ENCODE measurements at regions not wholly inside any gene's neighbourhood (a gene's known extent, or its start where the extent isn't known, plus 50 kb on each side); places are given as distances from the start of the nearest gene placed in this dataset.
A peak's percentile ranks its signal among the peaks of the same experiment; 100 is the strongest.

DNA sequence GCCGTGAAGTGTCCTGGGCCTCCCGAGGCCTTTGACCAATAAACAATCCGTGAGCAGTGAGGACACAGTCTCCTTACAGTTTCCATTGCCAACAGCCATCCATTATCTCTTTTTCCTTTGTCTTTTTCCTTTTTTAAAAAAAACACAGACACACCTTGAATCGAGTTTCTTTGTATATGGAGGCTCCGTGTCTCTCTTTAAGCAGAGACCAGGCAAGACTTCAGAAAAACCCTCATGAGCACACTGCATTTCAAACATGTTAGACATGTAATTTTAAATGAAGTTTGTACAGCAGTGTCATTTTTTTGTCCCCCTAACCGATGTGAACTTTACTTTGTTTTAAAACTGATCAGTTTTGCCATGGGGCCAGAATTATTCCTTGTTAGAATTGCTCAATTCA lies 111.1 kb downstream of the SPTSSA start:
- DNase-seq (ENCODE audit: low spot score): no peak

DNA sequence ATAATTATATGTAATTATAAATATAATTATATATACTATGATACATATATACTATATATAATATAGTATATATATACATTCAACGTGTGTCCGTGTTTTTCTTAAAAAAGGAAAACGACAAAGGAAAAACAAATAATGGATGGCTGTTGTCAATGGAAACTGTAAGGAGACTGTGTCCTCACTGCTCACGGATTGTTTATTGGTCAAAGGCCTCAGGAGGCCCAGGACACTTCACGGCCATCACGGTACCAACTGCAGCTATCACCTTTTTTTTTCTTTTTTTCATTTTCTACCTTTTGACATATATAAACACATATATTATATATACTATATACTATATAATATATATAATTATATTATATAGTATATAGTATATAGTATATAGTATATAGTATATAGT lies 113.4 kb downstream of the SPTSSA start:
- no peak for DNase-seq (ENCODE audit: low spot score)

DNA sequence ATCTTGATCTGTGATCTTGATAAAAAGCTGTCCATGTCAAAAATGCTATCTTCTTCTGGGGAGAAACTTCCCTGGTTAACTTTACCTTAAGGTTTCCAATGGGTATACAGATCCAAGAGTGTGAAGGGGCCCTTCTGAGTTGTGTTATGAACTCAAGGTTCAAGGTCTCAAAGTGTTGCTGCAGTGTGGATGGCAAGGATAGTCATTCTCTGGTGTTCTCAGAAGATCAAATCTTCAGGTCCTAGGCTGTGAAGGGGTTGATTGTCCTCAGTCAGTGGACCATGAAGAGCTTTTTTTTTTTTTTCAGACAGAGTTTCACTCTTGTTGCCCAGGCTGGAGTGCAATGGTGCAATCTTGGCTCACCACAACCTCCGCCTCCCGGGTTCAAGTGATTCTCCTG lies 114.4 kb downstream of the SPTSSA start:
- DNase-seq (ENCODE audit: low spot score): no peak

DNA sequence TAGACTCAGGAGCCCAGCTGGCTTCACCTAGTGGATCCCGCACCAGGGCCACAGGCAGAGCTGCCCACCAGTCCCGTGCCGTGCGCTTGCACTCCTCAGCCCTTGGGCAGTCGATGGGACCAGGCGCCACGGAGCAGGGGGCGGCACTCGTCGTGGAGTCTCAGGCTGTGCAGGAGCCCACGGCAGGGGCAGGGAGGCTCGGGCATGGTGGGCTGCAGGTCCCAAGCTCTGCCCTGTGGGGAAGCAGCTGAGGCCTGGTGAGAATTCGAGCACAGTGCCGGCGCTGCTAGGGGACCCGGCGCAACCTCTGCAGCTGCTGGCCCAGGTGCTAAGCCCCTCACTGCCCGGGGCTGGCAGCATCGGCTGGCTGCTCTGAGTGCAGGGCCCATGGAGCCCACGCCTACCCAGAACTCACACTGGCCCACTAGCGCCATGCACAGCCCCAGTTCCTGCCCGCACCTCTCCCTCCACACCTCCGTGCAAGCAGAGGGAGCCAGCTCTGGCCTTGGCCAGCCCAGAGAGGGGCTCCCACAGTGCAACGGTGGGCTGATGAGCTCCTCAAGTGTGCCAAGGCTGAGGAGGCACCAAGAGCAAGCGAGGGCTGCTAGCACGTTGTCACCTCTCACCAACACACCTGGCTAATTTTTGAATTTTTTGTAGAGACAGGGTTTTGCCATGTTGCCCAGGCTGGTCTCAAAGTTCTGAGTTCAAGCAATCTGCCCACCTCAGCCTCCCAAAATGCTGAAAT lies 116.1 kb downstream of the SPTSSA start:
- DNase-seq (ENCODE audit: low spot score): no peak

DNA sequence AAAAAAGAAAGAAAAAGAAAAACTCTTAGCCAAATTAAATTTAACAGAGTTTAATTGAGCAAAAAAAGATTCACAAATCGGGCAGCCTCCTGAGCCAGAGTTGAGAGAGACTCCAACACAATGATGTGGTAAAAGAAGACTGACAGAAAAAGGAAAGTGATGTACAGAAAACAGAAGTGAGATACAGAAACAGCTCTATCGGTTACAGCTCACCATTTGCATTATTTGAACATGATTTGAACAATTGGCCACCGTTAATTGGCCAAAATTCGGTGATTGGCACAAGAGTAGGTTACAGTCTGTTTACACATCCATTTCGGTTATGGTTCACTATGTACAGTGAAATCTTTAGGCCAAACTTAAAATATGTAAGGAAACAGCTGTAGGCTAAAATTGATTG lies 117.7 kb downstream of the SPTSSA start:
- DNase-seq (ENCODE audit: low spot score): no peak

DNA sequence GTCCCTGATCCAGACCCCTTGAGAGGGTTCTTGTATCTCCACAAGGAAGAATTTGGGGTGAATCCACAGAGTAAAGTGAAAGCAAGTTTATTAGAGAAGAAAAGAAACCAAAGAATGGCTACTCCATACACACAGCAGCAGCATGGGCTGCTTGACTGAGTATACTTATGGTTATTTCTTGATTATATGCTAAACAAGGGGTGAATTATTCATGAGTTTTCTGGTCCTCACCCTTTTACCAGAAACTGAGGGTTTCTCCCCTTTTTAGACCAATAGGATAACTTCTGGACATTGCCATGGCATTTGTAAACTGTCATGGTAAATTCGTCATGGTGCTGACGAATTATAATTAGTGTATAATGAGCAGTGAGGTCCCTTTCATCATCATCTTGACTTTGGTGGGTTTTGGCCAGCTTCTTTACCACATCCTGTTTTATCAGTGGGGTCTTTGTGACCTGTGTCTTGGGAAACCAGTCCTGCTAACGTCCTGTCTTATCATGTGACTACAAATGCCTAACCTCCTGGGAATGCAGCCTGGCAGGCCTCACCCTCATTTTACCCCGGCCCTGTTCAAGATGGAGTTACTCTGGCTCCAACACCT lies 121.9 kb downstream of the SPTSSA start:
- no peak for DNase-seq (ENCODE audit: low spot score)

DNA sequence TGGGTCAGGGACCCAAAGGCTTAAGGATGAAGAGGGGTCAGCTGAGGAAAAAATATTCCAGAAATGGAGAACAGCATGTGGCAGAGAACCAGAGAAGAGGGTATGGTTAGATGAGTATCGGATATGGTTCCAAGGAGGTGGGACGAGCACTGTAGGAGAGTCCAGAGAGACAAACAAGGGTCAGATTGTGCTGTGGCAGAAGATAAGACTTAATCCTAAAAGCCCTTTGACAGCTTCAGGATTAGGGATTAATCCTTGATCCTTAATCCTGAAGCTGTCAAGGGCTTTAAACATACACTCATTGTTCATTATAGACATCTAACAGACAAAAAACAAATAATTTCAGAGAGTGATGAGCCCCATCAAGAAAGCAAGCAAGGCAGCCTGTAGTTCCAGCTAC lies 124.0 kb downstream of the SPTSSA start:
- no peak for DNase-seq (ENCODE audit: low spot score)

DNA sequence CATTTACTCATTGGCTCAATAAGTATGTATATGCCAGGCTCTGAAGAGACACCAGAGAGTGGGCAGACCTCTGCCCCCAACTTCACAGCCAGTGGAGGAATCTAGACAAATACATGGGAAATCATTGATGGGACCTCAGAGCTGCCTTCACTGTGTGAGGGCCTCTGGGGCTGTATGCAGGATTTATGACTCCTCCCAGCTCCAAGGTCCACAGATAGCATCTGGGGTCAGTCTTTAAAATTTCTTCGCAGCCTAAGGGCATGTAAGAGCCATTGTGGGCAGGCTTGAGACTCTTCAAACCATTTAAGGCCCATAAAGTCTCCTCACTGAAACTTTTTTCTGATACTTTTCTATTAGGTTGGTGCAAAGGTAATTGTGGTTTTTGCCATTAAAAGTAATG lies 125.5 kb downstream of the SPTSSA start:
- no peak for DNase-seq (ENCODE audit: low spot score)

DNA sequence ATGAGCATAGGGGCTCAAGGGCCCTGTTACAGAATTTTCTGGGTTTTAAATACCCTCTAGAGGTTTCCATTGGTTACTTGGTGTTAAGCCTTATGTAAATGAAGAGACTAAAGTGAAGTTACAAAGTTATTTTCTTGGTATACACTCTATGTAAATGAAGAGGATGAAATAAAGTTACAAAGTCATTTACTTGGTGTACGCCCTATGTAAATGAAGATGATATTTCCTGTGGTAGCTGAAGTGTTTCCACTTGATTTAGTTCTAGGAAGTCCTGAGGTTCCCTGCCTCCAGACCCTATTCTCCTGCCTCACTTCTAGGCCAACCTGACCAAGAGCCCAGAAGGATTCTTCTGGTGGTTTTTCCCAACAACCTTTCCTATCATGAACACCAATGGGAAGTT lies 126.1 kb downstream of the SPTSSA start:
- no peak for DNase-seq (ENCODE audit: low spot score)

DNA sequence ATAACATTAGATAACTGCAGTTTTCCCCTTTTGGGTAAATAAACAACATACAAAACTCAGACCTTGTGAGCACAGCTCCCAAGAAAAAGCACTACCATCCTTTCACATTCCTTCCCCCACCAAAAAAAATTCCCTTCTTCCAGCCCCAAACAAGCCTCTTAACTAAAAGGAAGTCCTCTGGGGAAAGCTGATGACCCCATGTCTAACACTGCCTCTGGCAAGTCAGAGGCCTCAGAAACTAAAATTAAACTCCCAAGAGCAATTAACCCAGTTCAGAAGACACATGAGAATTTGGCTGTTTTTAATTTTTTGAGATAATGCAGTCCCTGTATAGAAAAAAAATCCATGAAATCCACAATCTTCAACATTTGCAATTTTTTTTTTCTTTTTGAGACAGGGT lies 127.7 kb downstream of the SPTSSA start:
- DNase-seq (ENCODE audit: low spot score): no peak

DNA sequence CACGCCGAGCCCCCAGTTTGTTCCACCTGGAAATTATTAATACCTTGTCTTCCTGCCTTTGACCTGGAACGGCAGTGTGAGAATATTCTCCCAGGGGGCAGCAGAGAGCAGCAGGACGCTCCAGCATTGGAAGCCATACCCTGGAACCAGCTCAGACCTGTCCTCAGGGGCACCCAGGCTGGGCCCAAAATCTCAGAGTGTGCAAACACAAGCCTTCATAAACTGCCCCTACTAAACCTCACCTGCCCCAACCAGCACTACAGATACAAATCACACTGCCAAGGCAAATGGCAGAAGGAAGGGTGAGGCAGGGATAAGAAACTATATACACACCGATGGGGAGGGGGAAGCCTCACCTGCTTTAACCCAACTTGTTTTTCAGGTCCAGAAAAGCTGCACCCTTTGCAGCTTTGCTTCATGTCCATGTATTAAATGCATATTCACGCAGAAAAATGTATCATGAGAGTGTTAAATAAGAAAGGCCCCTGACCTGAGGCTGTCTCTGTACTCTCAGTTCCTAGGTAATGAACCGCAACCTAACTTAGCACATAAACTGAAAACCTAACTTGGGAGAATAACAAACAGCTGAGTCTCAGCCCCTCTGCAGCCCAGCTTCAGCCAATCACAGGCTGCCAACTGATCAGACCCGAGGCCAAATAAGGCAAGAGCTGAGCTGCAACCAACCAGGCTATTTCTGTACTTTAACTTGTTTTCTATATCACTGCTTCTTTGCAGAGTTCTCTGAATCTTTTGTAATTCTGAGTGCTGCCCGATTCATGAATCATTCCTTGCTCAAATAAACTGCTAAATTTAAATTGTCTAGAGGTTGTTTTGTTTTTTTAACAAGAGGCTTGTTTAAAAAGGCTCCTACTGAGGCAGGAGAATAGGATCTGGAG lies 130.1 kb downstream of the SPTSSA start:
- DNase-seq (ENCODE audit: low spot score): peak; percentile 31

DNA sequence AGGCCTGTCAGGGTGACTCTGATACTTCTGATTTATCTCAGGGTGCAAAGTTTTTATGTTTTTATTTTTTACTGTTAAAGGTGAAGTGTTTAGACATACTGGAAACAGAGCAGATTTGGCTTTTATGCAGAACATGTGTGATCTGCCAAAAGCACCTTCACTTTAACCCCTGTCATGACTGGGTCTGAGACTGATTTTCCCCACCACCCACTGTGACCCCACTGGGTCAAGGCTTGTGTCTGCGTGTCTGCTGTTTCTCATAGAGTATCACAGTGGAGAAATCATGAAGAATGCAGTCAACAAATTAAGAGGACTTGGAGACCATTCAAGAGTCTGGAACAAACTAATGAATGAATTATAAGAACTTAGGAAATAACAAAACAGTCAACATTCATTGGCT lies 131.2 kb downstream of the SPTSSA start:
- no peak for DNase-seq (ENCODE audit: low spot score)

DNA sequence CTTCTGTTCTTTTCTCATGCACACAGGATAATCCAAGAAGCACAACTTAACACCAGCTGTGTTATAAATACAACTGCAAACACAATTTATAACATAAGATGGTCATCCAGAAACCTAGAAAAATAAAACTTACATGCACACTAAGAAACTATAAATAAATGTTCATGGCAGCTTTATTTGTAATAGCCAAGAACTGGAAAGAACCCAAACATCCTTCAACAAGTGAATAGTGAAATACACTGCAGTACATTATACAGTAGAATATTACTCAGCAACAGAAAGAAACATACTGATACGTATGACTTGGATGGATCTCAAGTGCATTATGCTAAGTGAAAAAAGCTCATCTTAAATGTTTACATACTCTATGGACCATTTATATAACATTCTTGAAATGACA lies 132.7 kb downstream of the SPTSSA start:
- DNase-seq (ENCODE audit: low spot score): no peak

DNA sequence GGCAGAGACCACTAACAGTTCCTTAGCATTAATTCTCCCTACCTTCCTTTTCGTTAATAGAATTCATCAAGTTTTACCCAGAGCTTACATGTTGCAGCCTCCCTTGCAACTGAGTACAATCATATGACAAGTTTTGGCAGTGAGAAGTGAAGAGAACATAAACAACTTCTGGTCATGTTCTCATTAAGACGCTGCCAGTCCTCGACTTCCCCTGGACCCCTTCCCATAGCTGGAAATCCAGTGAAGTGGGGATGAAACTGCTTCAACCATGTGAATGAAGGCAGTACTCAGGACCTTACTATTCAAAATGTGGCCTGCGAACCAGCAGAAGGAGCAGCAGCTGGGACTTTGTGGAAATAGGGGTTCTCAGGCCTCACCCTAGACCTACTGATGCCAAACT lies 133.9 kb downstream of the SPTSSA start:
- no peak for DNase-seq (ENCODE audit: low spot score)

DNA sequence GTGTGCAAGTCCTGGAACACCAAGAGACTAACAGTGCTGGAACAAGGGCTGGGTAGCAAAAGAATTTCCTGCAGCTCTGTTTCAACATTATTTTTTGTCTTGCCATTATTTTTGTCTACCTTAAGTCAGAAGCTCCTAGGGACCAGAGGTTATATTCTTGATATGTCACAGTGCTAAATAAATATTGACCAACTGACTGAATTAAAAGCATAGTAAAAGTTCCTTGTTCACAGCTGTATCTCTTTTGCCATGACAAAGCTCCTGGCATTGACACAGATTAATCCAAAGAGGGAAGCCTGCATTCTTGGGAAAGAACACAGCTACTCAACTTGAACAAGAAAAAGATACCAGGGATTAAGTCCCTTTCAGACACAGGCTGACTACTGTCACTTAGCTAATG lies 136.5 kb downstream of the SPTSSA start:
- DNase-seq (ENCODE audit: low spot score): no peak

DNA sequence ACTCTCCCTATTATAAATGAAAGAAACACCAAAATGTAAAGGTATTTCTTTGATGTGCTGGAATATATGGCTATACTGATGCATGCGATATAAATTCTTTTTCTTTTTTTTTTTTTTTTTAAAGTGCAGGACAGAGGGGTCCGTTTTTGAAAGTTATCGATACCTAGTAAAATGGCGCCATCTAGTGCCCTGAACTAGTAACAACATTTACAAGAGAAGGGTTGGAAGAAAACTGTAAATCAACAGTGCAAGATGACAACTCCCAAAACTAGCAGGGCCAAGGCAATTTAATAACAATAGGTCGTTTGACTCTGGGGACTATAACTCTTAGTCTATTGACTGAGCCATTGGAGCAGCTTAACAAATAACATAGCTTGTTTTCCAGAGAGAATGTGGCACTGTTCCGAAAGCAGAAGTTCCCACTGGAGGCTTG lies 137.7 kb downstream of the SPTSSA start:
- DNase-seq (ENCODE audit: low spot score): peak; percentile 53

DNA sequence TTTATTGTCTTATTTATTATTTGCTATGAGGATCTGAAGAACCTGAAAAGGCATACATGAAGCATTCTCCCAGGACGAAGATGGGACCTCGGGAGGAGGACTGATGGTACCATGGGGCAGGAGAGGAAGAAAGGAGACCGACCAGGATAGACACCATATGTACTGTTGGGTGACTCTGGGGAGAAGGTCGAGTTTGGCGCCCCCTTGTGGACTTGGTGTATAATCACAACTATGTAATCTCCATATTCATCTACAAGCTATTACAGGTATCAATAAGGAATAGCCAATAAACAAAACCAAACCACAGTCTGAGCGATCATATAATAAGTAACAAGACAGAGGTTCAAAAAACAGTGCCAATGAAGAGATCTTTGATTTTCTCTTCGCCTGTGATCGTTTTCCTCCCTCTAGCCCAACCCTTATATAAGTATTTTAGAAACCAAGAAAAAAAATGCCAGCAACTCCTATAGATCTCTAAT lies 139.1 kb downstream of the SPTSSA start:
- peak; percentile 58 for DNase-seq (ENCODE audit: low spot score)

DNA sequence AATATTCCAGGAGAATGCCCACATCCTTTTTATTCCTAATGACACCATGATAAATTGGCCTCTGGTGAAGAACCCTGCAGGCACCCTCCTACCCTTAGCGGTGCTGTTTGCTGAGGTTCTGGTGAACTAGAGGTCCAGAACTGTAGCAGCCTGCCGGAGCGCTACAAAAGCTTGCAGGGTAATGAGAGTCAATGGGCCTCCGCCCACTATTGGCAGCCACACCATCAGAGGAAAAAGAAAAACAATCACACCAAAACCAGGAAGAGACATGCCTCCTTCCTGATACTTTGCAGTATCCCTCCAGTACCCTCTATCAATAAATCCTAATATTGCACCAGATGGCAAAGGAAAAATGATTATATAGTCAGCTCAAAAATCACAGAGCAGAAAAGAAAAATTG lies 142.9 kb downstream of the SPTSSA start:
- no peak for DNase-seq (ENCODE audit: low spot score)

DNA sequence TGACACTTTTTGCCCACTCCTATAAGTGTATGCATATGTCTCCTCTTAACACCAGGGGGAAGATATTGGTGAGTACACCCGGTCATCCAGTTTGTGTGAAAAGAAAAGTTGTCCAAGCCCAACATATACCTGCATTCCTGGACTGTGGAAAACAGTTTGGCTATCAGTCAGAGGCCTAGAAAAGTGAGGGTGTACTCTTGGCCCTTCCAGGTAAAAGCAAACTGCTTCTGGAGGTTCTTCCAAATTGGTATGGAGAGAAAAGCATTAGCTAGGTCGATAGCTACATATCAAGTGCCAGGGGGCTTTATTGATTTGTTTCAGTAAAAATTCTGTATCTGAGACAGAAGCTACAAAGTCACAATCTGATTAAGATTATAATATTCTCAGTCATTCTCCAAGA lies 144.0 kb downstream of the SPTSSA start:
- DNase-seq (ENCODE audit: low spot score): no peak

DNA sequence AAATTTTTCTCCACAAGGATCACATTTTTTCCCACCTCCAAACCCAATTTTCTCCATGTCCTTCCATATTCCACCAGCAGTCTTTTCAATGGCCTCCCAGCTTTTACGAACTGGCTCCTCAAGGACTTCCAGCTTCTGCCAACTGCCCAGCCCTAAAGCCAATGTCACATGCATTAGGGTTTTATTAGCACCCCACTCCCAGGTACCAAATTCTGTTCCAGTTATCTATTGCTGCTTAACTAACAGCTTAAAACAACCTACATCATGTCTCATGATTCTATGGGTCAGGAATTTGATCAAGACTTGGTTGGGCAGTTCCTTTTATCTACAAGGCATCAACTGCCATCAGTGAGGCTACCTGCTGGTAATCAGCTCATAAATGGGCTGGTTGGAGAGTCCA lies 151.3 kb downstream of the SPTSSA start:
- no peak for DNase-seq (ENCODE audit: low spot score)

DNA sequence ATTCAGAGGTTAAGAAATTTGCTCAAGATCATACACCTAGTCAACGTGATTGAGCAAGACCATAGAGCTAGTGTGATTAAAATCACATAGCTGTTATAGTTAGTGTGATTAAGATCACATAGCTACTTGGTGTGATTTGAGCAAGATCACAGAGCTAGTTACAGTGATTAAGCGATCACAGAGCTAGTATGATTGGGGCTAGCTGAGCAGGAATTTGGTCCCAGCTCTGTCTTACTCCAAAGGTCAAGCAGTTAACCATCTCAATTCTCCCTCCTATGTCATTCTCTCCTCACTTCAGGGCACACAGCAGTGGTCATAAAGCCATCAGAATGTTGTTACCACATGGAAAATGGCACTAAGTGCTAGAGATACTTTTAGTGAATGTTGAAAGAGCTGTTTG lies 158.2 kb downstream of the SPTSSA start:
- no peak for DNase-seq (ENCODE audit: low spot score)

DNA sequence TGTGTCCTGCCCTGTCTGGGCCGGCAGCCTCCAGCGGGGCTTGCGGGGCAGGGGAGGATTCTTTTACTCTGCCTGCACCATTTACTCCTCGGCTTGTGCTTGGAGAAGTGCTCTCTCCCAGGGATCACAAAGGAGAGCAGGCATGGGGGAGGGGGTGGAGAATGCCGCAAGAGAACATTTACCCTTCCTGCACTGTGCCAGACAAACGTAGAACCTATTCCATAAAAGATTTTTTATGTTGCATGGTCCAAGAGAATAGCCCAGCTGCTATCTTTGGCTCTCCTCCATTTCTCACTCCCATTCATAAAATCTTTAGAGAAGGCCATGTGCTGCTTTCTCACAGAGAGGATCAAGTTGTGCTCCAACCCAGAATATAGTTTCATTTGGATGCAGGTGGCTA lies 159.4 kb downstream of the SPTSSA start:
- peak; percentile 52 for DNase-seq (ENCODE audit: low spot score)
